ENCODE measurements at regions not wholly inside any gene's neighbourhood (a gene's known extent, or its start where the extent isn't known, plus 50 kb on each side); places are given as distances from the start of the nearest gene placed in this dataset.

DNA sequence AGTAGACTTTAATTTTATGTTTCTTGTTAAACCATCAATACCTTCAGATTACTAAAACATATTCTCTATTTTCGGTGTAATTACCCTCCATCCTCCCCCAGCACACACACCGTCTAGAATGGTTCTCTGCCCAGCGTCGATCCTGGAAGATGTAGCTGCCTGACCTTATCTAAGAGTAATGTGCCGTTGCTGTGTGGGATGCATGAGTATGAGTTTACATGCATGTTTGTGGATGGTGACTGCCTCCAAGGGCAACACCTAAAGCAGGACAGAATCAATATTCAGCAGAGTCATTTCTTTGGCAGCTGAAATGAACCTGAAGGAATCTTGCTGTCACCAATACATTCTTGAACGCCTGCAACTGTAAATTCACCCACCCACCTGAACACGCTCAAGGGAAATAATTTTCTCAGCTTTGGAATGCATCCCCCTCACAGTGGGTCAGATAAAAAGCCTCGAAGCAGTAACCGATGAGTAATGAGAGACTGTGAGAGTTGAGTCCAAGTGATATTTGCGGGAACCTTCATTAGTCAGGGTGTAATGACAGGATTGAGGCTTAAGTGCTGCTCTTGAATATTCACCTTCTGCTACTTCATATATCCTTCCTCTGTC lies 155.8 kb upstream of the RND3 start:
- Mint-ChIP-seq H3K36me3 (no peaks in the 10 kb centered on the region), H3K4me1 (peaks cover 30% of the 10 kb centered on the region), H3K27me3 (ENCODE audit: insufficient read depth, low read depth) (peaks cover 4% of the 10 kb centered on the region), H3K4me3 (no peak overlapping the region), H3K9me3 (no peaks in the 10 kb centered on the region), H3K27ac (no peak overlapping the region)
- no peak for TF ChIP-seq EZH2phosphoT487 (IDR thresholded peaks at IDR 0.05)
- TF ChIP-seq, protein P1, sequence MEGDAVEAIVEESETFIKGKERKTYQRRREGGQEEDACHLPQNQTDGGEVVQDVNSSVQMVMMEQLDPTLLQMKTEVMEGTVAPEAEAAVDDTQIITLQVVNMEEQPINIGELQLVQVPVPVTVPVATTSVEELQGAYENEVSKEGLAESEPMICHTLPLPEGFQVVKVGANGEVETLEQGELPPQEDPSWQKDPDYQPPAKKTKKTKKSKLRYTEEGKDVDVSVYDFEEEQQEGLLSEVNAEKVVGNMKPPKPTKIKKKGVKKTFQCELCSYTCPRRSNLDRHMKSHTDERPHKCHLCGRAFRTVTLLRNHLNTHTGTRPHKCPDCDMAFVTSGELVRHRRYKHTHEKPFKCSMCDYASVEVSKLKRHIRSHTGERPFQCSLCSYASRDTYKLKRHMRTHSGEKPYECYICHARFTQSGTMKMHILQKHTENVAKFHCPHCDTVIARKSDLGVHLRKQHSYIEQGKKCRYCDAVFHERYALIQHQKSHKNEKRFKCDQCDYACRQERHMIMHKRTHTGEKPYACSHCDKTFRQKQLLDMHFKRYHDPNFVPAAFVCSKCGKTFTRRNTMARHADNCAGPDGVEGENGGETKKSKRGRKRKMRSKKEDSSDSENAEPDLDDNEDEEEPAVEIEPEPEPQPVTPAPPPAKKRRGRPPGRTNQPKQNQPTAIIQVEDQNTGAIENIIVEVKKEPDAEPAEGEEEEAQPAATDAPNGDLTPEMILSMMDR (IDR thresholded peaks at IDR 0.05), result no peak
- no peak for TF ChIP-seq EZH2 (IDR thresholded peaks at IDR 0.05)
- no peaks in the 10 kb centered on the region for H3K36me3 ChIP-seq
- no peak for DNase-seq (ENCODE audit: low spot score)
- no peaks in the 10 kb centered on the region for H4K20me1 ChIP-seq (ENCODE audit: low read depth)
- H3K27ac ChIP-seq, result no peak overlapping the region
- H3K4me3 ChIP-seq, result no peak overlapping the region
- no peaks in the 10 kb centered on the region for H3F3A ChIP-seq (ENCODE audit: low read depth)
- no peak overlapping the region for H2AFZ ChIP-seq (replicated peaks)
- H3K27me3 ChIP-seq, result no peaks in the 10 kb centered on the region
- peaks cover 10% of the 10 kb centered on the region for H3K4me1 ChIP-seq
- H3K4me2 ChIP-seq, result no peak overlapping the region
- H3K79me2 ChIP-seq (ENCODE audit: low read depth), result no peaks in the 10 kb centered on the region
- no peak overlapping the region for H3K9ac ChIP-seq
- no peaks in the 10 kb centered on the region for H3K9me3 ChIP-seq (ENCODE audit: low read depth)

DNA sequence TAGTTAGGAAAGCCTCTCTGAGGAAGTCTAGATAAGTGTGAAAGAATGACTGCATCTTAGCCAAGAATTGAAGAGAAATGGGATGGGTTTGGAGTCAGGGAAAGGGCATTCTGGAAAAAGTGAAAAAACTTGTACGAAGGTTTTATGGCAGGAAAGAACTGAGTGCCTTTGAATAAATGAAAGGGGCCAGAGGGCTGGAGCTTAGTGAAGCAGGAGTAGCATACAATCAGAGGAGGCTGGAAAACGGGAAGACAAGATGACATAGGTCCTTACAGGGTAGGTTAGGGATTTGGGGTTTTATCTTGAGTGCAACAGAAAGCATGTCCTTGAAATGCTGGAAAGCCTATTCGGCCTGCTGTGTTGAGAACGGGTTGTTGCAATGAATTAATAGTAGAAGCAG lies 152.6 kb upstream of the RND3 start:
- Histone ChIP-seq H2AFZ (replicated peaks) (peak overlapping the region; percentile 14), H3K4me3 (no peak overlapping the region), H3K27ac (no peak overlapping the region), H3F3A (ENCODE audit: low read depth) (no peaks in the 10 kb centered on the region), H4K20me1 (ENCODE audit: low read depth) (no peaks in the 10 kb centered on the region), H3K9me3 (ENCODE audit: low read depth) (no peaks in the 10 kb centered on the region), H3K79me2 (ENCODE audit: low read depth) (no peaks in the 10 kb centered on the region), H3K27me3 (no peaks in the 10 kb centered on the region), H3K4me1 (no peaks in the 10 kb centered on the region), H3K36me3 (no peaks in the 10 kb centered on the region), H3K9ac (no peak overlapping the region), H3K4me2 (no peak overlapping the region)
- no peak overlapping the region for H3K27ac Mint-ChIP-seq
- H3K9me3 Mint-ChIP-seq, result no peaks in the 10 kb centered on the region
- H3K36me3 Mint-ChIP-seq, result no peaks in the 10 kb centered on the region
- H3K4me1 Mint-ChIP-seq, result peaks cover 18% of the 10 kb centered on the region
- no peak overlapping the region for H3K4me3 Mint-ChIP-seq
- TF ChIP-seq EZH2 (IDR thresholded peaks at IDR 0.05), result no peak
- TF ChIP-seq, protein P1 (IDR thresholded peaks at IDR 0.05), result no peak
- TF ChIP-seq EZH2phosphoT487 (IDR thresholded peaks at IDR 0.05), result no peak
- no peak for DNase-seq (ENCODE audit: low spot score)
- peaks cover 3% of the 10 kb centered on the region for H3K27me3 Mint-ChIP-seq (ENCODE audit: insufficient read depth, low read depth)

DNA sequence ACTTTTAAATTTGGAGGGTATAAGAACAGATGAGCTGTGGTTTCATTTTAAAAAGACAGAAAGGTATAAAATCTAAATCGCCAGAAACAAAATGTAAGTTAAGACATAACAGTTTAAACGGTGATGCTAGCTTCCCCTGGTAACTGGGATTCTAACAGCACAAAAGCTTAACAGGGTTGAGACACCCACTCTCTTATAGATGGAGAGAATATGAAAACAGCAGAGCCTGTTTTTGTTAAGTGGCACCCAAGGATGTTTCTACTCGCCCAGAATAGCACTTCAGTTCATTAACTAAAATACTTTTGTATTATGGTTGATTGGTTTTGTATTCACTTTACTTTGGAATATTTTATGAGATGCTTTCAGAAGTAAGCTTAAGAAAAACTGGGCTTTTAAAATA lies 151.9 kb upstream of the RND3 start:
- H2AFZ ChIP-seq (replicated peaks), result no peak overlapping the region
- H3K36me3 Mint-ChIP-seq, result no peaks in the 10 kb centered on the region

More for the DNA sequence above, 151.9 kb upstream of the RND3 start:
- peaks cover 2% of the 10 kb centered on the region for H3K27me3 Mint-ChIP-seq (ENCODE audit: insufficient read depth, low read depth)
- no peak overlapping the region for H3K4me2 ChIP-seq
- H3F3A ChIP-seq (ENCODE audit: low read depth), result no peaks in the 10 kb centered on the region
- H3K4me3 Mint-ChIP-seq, result no peak overlapping the region
- no peak overlapping the region for H3K4me3 ChIP-seq
- H3K9me3 Mint-ChIP-seq, result no peaks in the 10 kb centered on the region
- H3K36me3 ChIP-seq, result no peaks in the 10 kb centered on the region
- H3K27ac Mint-ChIP-seq, result no peak overlapping the region
- no peaks in the 10 kb centered on the region for H3K9me3 ChIP-seq (ENCODE audit: low read depth)
- H3K27ac ChIP-seq, result no peak overlapping the region
- H3K27me3 ChIP-seq, result no peaks in the 10 kb centered on the region
- H4K20me1 ChIP-seq (ENCODE audit: low read depth), result no peaks in the 10 kb centered on the region
- H3K9ac ChIP-seq, result no peak overlapping the region
- TF ChIP-seq EZH2phosphoT487 (IDR thresholded peaks at IDR 0.05) (no peak), EZH2 (IDR thresholded peaks at IDR 0.05) (no peak)
- TF ChIP-seq, protein P1 (IDR thresholded peaks at IDR 0.05), result no peak
- peaks cover 18% of the 10 kb centered on the region for H3K4me1 Mint-ChIP-seq
- no peaks in the 10 kb centered on the region for H3K79me2 ChIP-seq (ENCODE audit: low read depth)
- no peaks in the 10 kb centered on the region for H3K4me1 ChIP-seq
- DNase-seq (ENCODE audit: low spot score), result no peak
